ENCODE measurements at regions not wholly inside any gene's neighbourhood (a gene's known extent, or its start where the extent isn't known, plus 50 kb on each side); places are given as distances from the start of the nearest gene placed in this dataset.
A peak's percentile ranks its signal among the peaks of the same experiment; 100 is the strongest.

DNA sequence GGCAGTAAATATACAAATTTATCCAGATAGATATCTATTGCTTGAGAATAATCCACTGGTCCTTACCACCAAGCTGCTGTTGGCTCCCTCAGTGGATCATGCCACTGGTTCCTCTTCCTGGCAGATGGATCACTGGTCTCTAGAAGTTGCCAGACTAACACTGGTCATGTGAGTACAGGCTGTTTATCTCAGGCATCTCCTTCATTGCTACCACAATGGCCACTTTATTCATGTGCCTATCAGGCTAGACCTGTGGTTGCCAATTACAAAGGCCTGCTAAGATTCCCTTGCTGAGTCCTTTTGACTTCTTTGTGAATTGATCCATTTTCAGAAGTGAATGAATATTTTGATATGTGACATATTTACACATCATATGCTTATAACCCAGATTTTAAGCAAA, 1659.5 kb upstream of the PCDH20 start:
- Histone ChIP-seq H3K4me1 (no peaks in the 10 kb centered on the region), H3K9me3 (no peaks in the 10 kb centered on the region), H3K27ac (no peak overlapping the region), H3K27me3 (no peaks in the 10 kb centered on the region), H3K4me3 (no peak overlapping the region), H3K36me3 (no peaks in the 10 kb centered on the region)
- ATAC-seq, result no peak
- TF ChIP-seq POLR2AphosphoS5 (IDR thresholded peaks at IDR 0.05) (no peak), EP300 (IDR thresholded peaks at IDR 0.05) (no peak), POLR2A (IDR thresholded peaks at IDR 0.05) (no peak)
- TF ChIP-seq, protein P1, sequence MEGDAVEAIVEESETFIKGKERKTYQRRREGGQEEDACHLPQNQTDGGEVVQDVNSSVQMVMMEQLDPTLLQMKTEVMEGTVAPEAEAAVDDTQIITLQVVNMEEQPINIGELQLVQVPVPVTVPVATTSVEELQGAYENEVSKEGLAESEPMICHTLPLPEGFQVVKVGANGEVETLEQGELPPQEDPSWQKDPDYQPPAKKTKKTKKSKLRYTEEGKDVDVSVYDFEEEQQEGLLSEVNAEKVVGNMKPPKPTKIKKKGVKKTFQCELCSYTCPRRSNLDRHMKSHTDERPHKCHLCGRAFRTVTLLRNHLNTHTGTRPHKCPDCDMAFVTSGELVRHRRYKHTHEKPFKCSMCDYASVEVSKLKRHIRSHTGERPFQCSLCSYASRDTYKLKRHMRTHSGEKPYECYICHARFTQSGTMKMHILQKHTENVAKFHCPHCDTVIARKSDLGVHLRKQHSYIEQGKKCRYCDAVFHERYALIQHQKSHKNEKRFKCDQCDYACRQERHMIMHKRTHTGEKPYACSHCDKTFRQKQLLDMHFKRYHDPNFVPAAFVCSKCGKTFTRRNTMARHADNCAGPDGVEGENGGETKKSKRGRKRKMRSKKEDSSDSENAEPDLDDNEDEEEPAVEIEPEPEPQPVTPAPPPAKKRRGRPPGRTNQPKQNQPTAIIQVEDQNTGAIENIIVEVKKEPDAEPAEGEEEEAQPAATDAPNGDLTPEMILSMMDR (IDR thresholded peaks at IDR 0.05), result no peak

DNA sequence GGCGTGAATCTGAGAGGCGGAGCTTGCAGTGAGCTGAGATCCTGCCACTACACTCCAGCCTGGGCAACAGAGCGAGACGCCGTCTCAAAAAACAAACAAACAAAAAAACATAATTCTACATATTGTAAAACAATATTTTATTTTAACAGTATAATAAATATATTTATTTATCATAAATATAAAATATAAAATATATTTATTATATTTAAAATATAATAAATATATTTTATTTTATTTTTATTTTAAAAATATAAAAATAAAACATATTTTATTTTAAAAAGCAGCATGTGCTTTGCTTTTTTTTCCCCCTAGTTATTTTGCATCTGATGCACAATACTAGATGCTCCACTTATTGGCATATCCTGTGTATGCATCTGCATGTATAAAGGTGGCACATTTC, 1634.6 kb upstream of the PCDH20 start:
- H3K4me3 ChIP-seq, result no peak overlapping the region
- no peaks in the 10 kb centered on the region for H3K9me3 ChIP-seq
- ATAC-seq, result no peak
- no peak overlapping the region for H3K27ac ChIP-seq
- TF ChIP-seq, protein P1 (IDR thresholded peaks at IDR 0.05), result no peak
- TF ChIP-seq POLR2A (IDR thresholded peaks at IDR 0.05), result no peak
- no peak for TF ChIP-seq EP300 (IDR thresholded peaks at IDR 0.05)
- TF ChIP-seq POLR2AphosphoS5 (IDR thresholded peaks at IDR 0.05), result no peak
- peaks cover 0 to under 1% (median under 1%) of the 10 kb centered on the region in 3 donors for H3K4me1 ChIP-seq
- no peaks in the 10 kb centered on the region for H3K27me3 ChIP-seq
- 98 to 100% methylated on average over 5 of the region's 5 CpGs for WGBS, 2 donors (ENCODE audit: low coverage in 1 of 2)
- H3K36me3 ChIP-seq, result no peaks in the 10 kb centered on the region

DNA sequence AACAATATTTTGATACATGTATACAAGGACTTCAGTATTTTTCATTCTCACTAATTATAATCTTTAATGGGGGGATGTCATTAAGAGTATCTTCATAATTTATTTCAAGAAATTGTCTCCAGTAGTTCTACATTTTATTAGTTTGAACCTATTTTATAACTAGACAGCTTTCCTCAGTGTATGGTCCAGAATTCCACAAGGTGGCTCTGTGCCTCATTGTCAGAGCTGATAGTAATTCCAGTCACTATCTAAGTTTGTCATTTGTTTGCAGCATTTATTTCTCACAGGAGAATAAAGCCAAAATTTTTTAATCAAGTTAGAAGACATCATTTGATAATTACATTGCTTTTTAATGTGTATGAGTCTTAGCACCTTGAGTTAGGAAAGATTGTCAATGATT, 1633.0 kb upstream of the PCDH20 start:
- ATAC-seq, result no peak
- H3K36me3 ChIP-seq, result no peaks in the 10 kb centered on the region
- no peaks in the 10 kb centered on the region for H3K27me3 ChIP-seq
- H3K27ac ChIP-seq, result no peak overlapping the region
- peaks cover 0 to 10% (median 5%) of the 10 kb centered on the region in 3 donors for H3K4me1 ChIP-seq
- no peak overlapping the region for H3K4me3 ChIP-seq
- no peaks in the 10 kb centered on the region for H3K9me3 ChIP-seq
- TF ChIP-seq POLR2A (IDR thresholded peaks at IDR 0.05) (no peak), POLR2AphosphoS5 (IDR thresholded peaks at IDR 0.05) (no peak), EP300 (IDR thresholded peaks at IDR 0.05) (no peak)
- TF ChIP-seq, protein P1 (IDR thresholded peaks at IDR 0.05), result no peak

DNA sequence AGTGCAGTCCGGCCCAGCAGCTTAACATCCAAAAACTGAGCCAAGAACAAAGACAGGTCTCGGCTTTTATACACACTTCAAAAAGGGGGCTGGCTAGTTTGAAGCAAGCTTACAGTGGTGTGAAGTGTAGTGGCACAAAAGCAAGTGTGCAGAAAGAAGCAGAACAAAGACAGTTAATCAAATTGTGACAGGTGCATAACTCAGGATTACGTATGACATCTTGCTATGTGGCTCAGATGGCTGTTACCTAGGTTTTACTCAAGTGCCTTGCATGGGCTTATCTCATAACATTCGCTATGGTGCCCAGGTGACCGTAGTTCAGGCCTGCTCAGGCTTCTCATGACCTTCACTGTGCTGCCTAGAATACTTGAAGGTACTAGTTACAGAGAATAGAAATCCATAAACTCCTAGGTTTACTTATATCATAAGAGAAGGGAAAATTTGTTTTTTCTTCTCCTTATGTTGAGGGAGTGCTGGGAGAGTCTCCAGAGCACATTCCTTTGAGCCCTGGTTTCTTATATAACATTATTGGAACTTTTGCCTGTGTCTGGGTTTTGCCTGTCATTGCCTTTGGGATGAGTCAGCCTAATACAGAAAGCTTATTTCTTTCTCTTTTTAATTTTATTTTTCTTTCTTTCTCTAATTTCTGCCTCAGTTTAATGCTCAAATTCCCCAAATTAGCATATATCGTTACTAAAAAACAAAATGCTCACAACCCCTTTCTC, 1629.1 kb upstream of the PCDH20 start:
- H3K27me3 ChIP-seq, result no peaks in the 10 kb centered on the region
- ATAC-seq, result no peak
- no peak overlapping the region for H3K4me3 ChIP-seq
- no peaks in the 10 kb centered on the region for H3K9me3 ChIP-seq
- no peaks in the 10 kb centered on the region for H3K36me3 ChIP-seq
- 29 to 41% methylated on average over 6 of the region's 6 CpGs for WGBS, 2 donors (ENCODE audit: low coverage in 1 of 2)
- TF ChIP-seq EP300 (IDR thresholded peaks at IDR 0.05) (no peak), POLR2AphosphoS5 (IDR thresholded peaks at IDR 0.05) (no peak), POLR2A (IDR thresholded peaks at IDR 0.05) (no peak)
- TF ChIP-seq, protein P1 (IDR thresholded peaks at IDR 0.05), result no peak
- H3K27ac ChIP-seq, result peak overlapping the region in 2 of 4 donors; percentile 47 to 50
- H3K4me1 ChIP-seq, result peaks cover 0 to 10% (median 5%) of the 10 kb centered on the region in 3 donors

DNA sequence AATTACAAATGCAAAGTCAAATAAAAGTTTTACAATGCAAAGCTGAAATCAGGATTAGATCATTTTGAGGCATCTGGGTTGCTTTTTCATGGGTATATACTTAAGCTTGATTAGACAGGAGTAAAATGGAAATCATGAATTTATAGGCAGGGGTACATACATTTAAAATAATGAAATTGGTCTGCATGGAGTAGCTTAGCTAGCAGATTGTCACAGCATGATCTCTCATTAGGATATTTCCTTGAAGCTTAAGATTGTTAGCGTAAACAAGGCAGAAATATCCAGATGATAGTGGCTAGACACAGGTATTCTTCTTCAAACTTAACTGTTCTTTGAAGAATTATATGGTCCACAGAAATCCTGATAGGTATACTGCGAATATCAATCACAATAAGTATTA, 1627.0 kb upstream of the PCDH20 start:
- TF ChIP-seq, protein P1 (IDR thresholded peaks at IDR 0.05), result no peak
- TF ChIP-seq EP300 (IDR thresholded peaks at IDR 0.05) (no peak), POLR2A (IDR thresholded peaks at IDR 0.05) (no peak), POLR2AphosphoS5 (IDR thresholded peaks at IDR 0.05) (no peak)
- H3K4me3 ChIP-seq, result no peak overlapping the region
- 28 to 31% methylated on average over 2 of the region's 2 CpGs for WGBS, 2 donors (ENCODE audit: low coverage in 1 of 2)

More for the DNA sequence above, 1627.0 kb upstream of the PCDH20 start:
- H3K36me3 ChIP-seq, result no peaks in the 10 kb centered on the region
- no peak overlapping the region for H3K27ac ChIP-seq
- no peaks in the 10 kb centered on the region for H3K27me3 ChIP-seq
- H3K4me1 ChIP-seq, result peaks cover 0 to 10% (median 5%) of the 10 kb centered on the region in 3 donors
- ATAC-seq, result no peak
- H3K9me3 ChIP-seq, result no peaks in the 10 kb centered on the region

Measured in gastroesophageal sphincter (tissue), 4 donors.